ENCODE measurements at regions not wholly inside any gene's neighbourhood (a gene's known extent, or its start where the extent isn't known, plus 50 kb on each side); places are given as distances from the start of the nearest gene placed in this dataset.

DNA sequence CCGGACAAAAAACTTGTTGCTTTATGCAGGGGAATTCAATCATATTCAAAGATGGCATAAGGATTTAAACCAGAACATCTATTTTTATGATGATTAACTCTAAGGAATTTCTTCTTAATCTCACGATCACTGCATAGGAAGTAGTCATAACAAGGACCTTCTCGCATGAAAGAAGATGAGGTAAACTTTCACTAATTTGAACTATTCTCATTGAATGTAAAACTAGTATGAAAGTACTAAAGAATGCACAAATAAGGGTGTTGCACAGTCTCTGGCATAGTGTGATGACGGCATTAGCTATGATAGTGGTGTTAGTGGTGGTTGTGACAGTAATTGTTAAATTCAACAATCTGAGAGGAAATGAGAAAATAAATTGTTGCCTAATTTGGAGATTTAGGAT is 280.0 kb downstream of the SLC6A15 start:
- Histone ChIP-seq H3K4me2 (ENCODE audit: insufficient read depth in 1 of 2, low read depth in 2 of 2, low read length in 2 of 2) (no peak overlapping the region), H3K56ac (replicated peaks; ENCODE audit: insufficient read length, low read depth, low read length) (no peak overlapping the region), H2AFZ (ENCODE audit: low read length) (no peak overlapping the region), H2BK15ac (ENCODE audit: low read length) (no peak overlapping the region), H3K79me2 (ENCODE audit: control insufficient read depth in 1 of 2, insufficient read depth in 2 of 2, low read length in 2 of 2) (no peaks in the 10 kb centered on the region), H4K20me1 (replicated peaks in 1 of 2; ENCODE audit: control insufficient read depth in 1 of 2, insufficient read depth in 2 of 2, low read length in 2 of 2) (no peaks in the 10 kb centered on the region), H3K36me3 (ENCODE audit: control insufficient read depth in 2 of 4, insufficient read depth in 4 of 4, low read length in 3 of 4) (no peaks in the 10 kb centered on the region), H3K79me1 (ENCODE audit: low read depth, low read length) (no peaks in the 10 kb centered on the region), H2BK5ac (ENCODE audit: low read depth, low read length) (no peak overlapping the region), H3K9me3 (ENCODE audit: insufficient read depth in 2 of 2, low read depth in 1 of 2, low read length in 1 of 2) (no peaks in the 10 kb centered on the region), H4K5ac (ENCODE audit: insufficient read length, low read depth, low read length) (no peak overlapping the region), H3K4ac (replicated peaks; ENCODE audit: insufficient read length, low read depth, low read length) (no peak overlapping the region), H4K8ac (ENCODE audit: extremely low read depth, insufficient read depth, low read length) (no peak overlapping the region), H3K4me3 (ENCODE audit: extremely low read depth in 1 of 4, insufficient read depth in 2 of 4, low read depth in 3 of 4, low read length in 4 of 4) (no peak overlapping the region), H2BK12ac (ENCODE audit: low read depth, low read length) (no peak overlapping the region), H3K27me3 (replicated peaks in 1 of 4; ENCODE audit: control insufficient read depth in 3 of 4, extremely low read depth in 1 of 4, insufficient read depth in 3 of 4, low read length in 3 of 4) (no peaks in the 10 kb centered on the region), H3K23ac (ENCODE audit: insufficient read length) (no peak overlapping the region), H2BK20ac (ENCODE audit: low read length) (no peak overlapping the region), H3K9ac (replicated peaks in 1 of 4; ENCODE audit: extremely low read depth in 1 of 4, low read depth in 3 of 4, low read length in 3 of 4) (no peak overlapping the region), H3K14ac (ENCODE audit: insufficient read length) (no peak overlapping the region), H3K27ac (ENCODE audit: low read depth, low read length) (no peak overlapping the region), H3K18ac (ENCODE audit: extremely low read depth, low read length) (no peak overlapping the region), H2AK5ac (ENCODE audit: low read depth, low read length) (no peak overlapping the region), H4K91ac (replicated peaks; ENCODE audit: insufficient read length, low read length) (no peak overlapping the region), H3K4me1 (replicated peaks in 1 of 4; ENCODE audit: control insufficient read depth in 3 of 4, insufficient read depth in 4 of 4, low read length in 3 of 4) (no peaks in the 10 kb centered on the region), H2BK120ac (replicated peaks; ENCODE audit: low read depth, low read length) (no peak overlapping the region), H3K23me2 (ENCODE audit: low read depth, low read length) (no peaks in the 10 kb centered on the region)
- TF ChIP-seq ASH2L (IDR thresholded peaks at IDR 0.05; ENCODE audit: low read length), result no peak
- DNase-seq (ENCODE audit: low read depth in 1 of 2, low spot score in 2 of 2), result no peak
- ChIA-PET CTCF (ENCODE audit: partially characterized antibody) (interaction anchor here (0.7 kb wide), 1 partner anchor 10 kb away, joined by 3 read pairs; no protein-coding TSS in a partner anchor), POLR2A (ENCODE audit: partially characterized antibody) (no interaction called here)
- WGBS, 2 experiments (ENCODE audit: extremely low coverage in 1 of 2, insufficient coverage in 1 of 2, insufficient read length in 1 of 2, insufficient replicate concordance in 2 of 2, low coverage in 1 of 2, low lambda C conversion rate in 2 of 2, missing lambda C conversion rate in 1 of 2), result 87% methylated on average over 4 of the region's 4 CpGs; no CpG with 5 or more reads in 1 of the 2 experiments
- FAIRE-seq, result no peak

Data from H1 (cell line).